Kidney epithelial cell (primary cell): ENCODE measurements at regions not wholly inside any gene's neighbourhood (a gene's known extent, or its start where the extent isn't known, plus 50 kb on each side); places are given as distances from the start of the nearest gene placed in this dataset.
A peak's percentile ranks its signal among the peaks of the same experiment; 100 is the strongest.

Experiments
- DNase-seq: peaks from one replicate; pipeline ENCODE4 v3.0.0-alpha.2; 2010; ENCODE audit warnings: low read depth
- H3K27me3 ChIP-seq: 2 replicates; pipeline ENCODE4 v1.6.0; 2011; ENCODE audit warnings: low read length; ENCODE audit not compliant: control insufficient read depth, insufficient read depth
- H3K36me3 ChIP-seq: 2 replicates; pipeline ENCODE4 v1.5.1; 2011; ENCODE audit warnings: low read length; ENCODE audit not compliant: control insufficient read depth, insufficient read depth
- H3K4me3 ChIP-seq: 2 replicates; pipeline ENCODE4 v1.5.1; 2011; ENCODE audit warnings: low read depth, mild to moderate bottlenecking, control low read depth, low read length
- TF ChIP-seq, protein P1 (sequence below): IDR thresholded peaks from 2 replicates; pipeline ENCODE4 v1.5.1; 2011; ENCODE audit warnings: mild to moderate bottlenecking, moderate library complexity, low read length, control low read depth, inconsistent platforms; ENCODE audit not compliant: insufficient read depth, poor library complexity, severe bottlenecking

DNA sequence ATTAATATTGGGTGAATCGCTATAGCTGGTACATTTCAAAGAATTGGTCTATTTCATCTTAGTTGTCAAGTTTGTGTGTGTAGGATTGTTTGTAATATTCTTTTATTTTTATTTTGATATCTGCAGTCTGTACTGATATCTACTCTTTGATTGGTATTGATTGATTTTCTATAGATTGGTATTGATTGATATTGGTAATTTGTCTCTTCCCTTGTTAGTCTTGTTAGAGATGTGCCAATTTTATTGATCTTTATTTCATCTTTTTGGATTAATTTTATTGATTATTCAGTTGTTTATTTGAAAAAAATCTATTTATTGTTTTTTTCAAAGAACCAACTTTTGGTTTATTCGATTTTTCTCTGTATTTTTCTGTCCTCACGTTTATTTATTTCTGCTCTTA lies 61.4 kb downstream of the TM2D3 start:
- Histone ChIP-seq H3K27me3 (no peaks in the 10 kb centered on the region), H3K36me3 (no peaks in the 10 kb centered on the region), H3K4me3 (no peak overlapping the region)
- TF ChIP-seq, protein P1, sequence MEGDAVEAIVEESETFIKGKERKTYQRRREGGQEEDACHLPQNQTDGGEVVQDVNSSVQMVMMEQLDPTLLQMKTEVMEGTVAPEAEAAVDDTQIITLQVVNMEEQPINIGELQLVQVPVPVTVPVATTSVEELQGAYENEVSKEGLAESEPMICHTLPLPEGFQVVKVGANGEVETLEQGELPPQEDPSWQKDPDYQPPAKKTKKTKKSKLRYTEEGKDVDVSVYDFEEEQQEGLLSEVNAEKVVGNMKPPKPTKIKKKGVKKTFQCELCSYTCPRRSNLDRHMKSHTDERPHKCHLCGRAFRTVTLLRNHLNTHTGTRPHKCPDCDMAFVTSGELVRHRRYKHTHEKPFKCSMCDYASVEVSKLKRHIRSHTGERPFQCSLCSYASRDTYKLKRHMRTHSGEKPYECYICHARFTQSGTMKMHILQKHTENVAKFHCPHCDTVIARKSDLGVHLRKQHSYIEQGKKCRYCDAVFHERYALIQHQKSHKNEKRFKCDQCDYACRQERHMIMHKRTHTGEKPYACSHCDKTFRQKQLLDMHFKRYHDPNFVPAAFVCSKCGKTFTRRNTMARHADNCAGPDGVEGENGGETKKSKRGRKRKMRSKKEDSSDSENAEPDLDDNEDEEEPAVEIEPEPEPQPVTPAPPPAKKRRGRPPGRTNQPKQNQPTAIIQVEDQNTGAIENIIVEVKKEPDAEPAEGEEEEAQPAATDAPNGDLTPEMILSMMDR, result no peak
- no peak for DNase-seq

DNA sequence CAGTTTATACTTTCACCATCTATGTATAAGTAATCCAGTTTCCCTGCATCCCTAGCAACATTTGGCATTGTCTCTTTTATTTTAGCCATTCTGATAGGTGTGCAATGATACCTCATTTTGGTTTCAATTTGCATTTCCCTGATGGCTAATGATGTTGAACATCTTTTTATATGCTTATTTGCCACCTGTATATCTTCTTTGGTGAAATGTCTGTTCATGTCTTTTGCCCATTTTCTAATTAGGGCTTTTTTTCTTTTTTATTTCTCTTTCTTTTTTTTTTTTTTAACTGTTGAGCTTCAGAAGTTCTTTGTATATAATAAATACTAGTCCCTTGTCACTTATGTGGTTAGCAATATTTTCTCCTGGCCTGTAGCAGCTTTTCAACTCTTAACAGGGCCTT lies 68.9 kb downstream of the TM2D3 start:
- Histone ChIP-seq H3K27me3 (no peaks in the 10 kb centered on the region), H3K36me3 (no peaks in the 10 kb centered on the region), H3K4me3 (no peak overlapping the region)
- TF ChIP-seq, protein P1, result no peak
- DNase-seq, result no peak

DNA sequence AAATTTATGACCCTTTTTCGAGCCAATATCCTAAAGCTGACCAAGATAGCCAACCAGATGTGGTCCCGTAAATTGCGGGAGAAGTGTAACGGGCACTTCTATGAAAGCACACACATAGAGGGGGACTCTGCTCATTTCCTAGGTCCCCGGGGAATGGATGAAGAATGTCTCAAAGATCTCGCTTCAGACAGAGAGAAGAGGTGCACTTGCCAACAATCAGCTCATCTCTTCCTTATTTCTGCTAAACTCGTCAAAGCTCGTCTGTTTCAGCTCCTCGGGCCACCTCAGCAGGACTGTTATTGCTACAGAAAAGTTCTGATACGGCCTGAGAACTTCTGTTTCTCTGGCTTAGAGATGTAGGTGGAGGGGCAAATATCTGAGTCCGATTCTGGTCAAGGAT lies 71.8 kb downstream of the TM2D3 start:
- no peak overlapping the region for H3K4me3 ChIP-seq
- TF ChIP-seq, protein P1, result no peak
- no peaks in the 10 kb centered on the region for H3K36me3 ChIP-seq
- H3K27me3 ChIP-seq, result no peaks in the 10 kb centered on the region
- DNase-seq, result no peak

DNA sequence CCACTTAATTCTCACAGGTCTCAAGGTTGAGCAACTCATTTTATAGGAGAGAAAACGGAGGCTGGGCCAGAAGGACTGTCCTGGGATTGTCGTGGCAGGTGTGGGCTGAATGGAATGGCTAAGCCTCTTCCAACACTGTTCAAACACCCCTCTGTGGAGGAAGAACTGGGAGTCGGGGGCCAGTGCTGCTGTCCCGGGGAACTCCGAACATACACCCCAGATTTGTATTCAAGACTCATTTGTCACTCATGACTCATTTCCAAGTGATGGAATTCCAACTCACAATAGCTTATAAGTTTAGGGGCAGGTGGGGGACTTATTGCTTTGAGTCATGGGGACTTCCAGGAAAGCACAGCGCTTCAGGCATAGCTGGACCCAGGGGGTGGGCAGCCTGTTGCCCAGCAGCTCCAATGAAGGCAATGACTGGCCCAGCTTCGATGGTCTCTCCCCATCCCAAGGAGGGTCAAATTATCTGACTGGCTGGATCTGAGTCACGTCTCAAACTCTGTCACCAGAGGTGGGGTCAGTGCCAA lies 72.5 kb downstream of the TM2D3 start:
- Histone ChIP-seq H3K36me3 (no peaks in the 10 kb centered on the region), H3K4me3 (no peak overlapping the region)

DNA sequence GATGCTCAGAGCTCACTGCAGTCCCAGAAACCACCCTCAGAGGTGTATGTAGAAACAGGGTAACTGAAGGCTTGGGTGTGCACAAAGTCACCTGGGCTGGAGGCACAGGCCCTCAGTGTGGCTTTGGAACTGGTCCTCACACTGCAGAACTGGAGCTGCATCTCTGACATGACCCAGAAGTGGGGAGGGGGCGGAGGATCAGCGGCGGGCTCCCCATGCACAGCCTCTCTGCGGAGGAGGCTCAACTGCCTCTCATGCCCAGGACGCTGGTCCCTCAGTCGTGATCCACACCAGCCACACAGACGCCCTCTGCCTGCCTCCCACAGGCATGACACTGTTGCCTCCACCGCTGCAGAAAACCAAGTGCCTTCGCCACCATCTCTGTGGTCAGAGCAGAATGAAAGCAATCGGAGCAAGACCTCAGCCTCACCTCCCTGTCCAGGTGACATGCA lies 73.7 kb downstream of the TM2D3 start:
- TF ChIP-seq, protein P1, result peak; percentile 39
- no peak overlapping the region for H3K4me3 ChIP-seq
- DNase-seq, result no peak
- no peaks in the 10 kb centered on the region for H3K27me3 ChIP-seq
- no peaks in the 10 kb centered on the region for H3K36me3 ChIP-seq

More for the DNA sequence above, 72.5 kb downstream of the TM2D3 start:
- DNase-seq, result peak; percentile 80
- H3K27me3 ChIP-seq, result no peaks in the 10 kb centered on the region
- TF ChIP-seq, protein P1, result no peak

DNA sequence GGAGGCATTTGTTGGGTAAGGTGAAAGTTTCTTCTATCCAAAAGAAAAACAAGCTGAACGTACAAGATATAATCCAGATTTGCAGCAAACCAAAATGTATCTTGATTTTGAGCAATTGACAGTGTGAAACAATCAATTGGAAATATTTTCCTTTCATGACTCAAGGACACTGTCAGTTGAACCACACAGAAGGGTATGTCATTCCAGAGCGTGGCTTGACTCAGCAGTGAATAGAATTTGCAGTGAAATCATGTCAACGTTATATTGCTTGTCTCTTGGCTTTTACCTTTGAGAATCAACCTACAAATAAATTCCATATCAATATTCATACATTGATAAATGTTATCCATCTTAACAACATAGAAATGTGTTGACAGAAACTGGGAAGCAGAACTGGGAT lies 78.2 kb downstream of the TM2D3 start:
- Histone ChIP-seq H3K27me3 (no peaks in the 10 kb centered on the region), H3K4me3 (no peak overlapping the region), H3K36me3 (no peaks in the 10 kb centered on the region)
- TF ChIP-seq, protein P1, result no peak
- DNase-seq, result no peak
